OCI-LY1 (cell line): ENCODE measurements at regions not wholly inside any gene's neighbourhood (a gene's known extent, or its start where the extent isn't known, plus 50 kb on each side); places are given as distances from the start of the nearest gene placed in this dataset.

Experiments used
- H2AFZ ChIP-seq: fragments of 200-600 bp; sonication (generic), shearing (Covaris generic); 2 replicates; pipeline ENCODE4 v1.6.0; 2014; ENCODE audit warnings: antibody characterized with exemption, mild to moderate bottlenecking, low read length
- H3F3A ChIP-seq: fragments of 200-600 bp; sonication (generic), shearing (Covaris generic); 2 replicates; pipeline ENCODE4 v1.6.0; 2014; ENCODE audit warnings: mild to moderate bottlenecking, antibody characterized with exemption, low read length, moderate library complexity; ENCODE audit not compliant: insufficient read depth
- H3K27ac ChIP-seq: fragments of 200-600 bp; sonication (generic); 2 replicates; pipeline ENCODE4 v1.5.1; 2014; ENCODE audit warnings: low read length, mixed run types, mild to moderate bottlenecking, low read depth; ENCODE audit not compliant: poor library complexity, severe bottlenecking
- H3K27me3 ChIP-seq: fragments of 200-600 bp; sonication (generic); 2 replicates; pipeline ENCODE4 v1.6.0; 2014; ENCODE audit warnings: antibody characterized with exemption, mild to moderate bottlenecking, low read length, moderate library complexity; ENCODE audit not compliant: insufficient read depth
- H3K36me3 ChIP-seq: fragments of 200-600 bp; sonication (generic); 2 replicates; pipeline ENCODE4 v1.6.1; 2014; ENCODE audit warnings: mild to moderate bottlenecking, antibody characterized with exemption, low read length, moderate library complexity, mixed read lengths; ENCODE audit not compliant: insufficient read depth
- H3K4me1 ChIP-seq: fragments of 200-600 bp; sonication (generic); 2 replicates; pipeline ENCODE4 v1.5.1; 2014; ENCODE audit warnings: mild to moderate bottlenecking, low read length, moderate library complexity; ENCODE audit not compliant: insufficient read depth, severe bottlenecking
- H3K4me2 ChIP-seq: fragments of 200-600 bp; sonication (generic), shearing (Covaris generic); 2 replicates; pipeline ENCODE4 v1.6.1; 2014; ENCODE audit warnings: low read length
- H3K4me3 ChIP-seq: fragments of 200-600 bp; sonication (generic); 2 replicates; pipeline ENCODE4 v1.5.1; 2014; ENCODE audit warnings: low read length, low read depth, mild to moderate bottlenecking, mixed read lengths; ENCODE audit not compliant: poor library complexity, severe bottlenecking
- H3K79me2 ChIP-seq: fragments of 200-600 bp; shearing (Covaris generic); 2 replicates; pipeline ENCODE4 v1.6.1; 2016; ENCODE audit warnings: mixed run types, low read length, mixed read lengths; ENCODE audit not compliant: insufficient read depth
- H3K9ac ChIP-seq: fragments of 200-600 bp; sonication (generic), shearing (Covaris generic); 2 replicates; pipeline ENCODE4 v1.6.1; 2014; ENCODE audit warnings: mild to moderate bottlenecking, low read length, mixed read lengths
- H3K9me2 ChIP-seq: fragments of 200-600 bp; sonication (generic), shearing (Covaris generic); 2 replicates; pipeline ENCODE4 v1.6.1; 2014; ENCODE audit warnings: low read depth, mild to moderate bottlenecking, low read length, mixed read lengths
- H3K9me3 ChIP-seq: fragments of 200-600 bp; shearing (Covaris generic); 2 replicates; pipeline ENCODE4 v1.6.1; 2014; ENCODE audit warnings: low read length, mixed read lengths
- H4K20me1 ChIP-seq: fragments of 200-600 bp; sonication (generic), shearing (Covaris generic); 2 replicates; pipeline ENCODE4 v1.6.0; 2016; ENCODE audit warnings: mild to moderate bottlenecking, low read length; ENCODE audit not compliant: insufficient read depth
- EZH2 ChIP-seq: fragments of 200-600 bp; sonication (generic), shearing (Covaris generic); IDR thresholded peaks from 2 replicates; pipeline ENCODE4 v1.8.0; 2017; ENCODE audit warnings: borderline replicate concordance, mixed run types, mild to moderate bottlenecking, antibody characterized with exemption, low read length, moderate library complexity, mixed read lengths
- TF ChIP-seq, protein P1 (sequence below): fragments of 200-600 bp; sonication (generic), shearing (Covaris generic); IDR thresholded peaks from 2 replicates; pipeline ENCODE4 v1.5.1; 2017; ENCODE audit warnings: mild to moderate bottlenecking, antibody characterized with exemption, low read length, moderate library complexity, mixed read lengths

DNA sequence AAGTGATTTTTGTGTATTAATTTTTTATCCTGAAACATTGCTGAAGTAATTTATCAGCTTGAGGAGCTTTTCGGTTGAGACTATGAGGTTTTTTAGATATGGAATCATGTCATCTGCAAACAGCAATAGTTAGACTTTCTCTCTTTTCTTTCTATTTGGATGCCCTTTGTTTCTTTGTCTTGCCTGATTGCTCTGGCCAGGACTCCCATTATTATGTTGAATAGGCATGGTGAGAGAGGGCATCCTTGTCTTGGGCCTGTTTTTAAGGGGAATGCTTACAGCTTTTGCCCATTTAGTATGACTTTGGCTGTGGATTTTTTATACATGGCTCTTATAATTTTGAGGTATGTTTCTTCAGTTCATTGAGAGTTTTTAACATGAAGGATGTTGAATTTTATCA is 207.6 kb upstream of the DEFB112 start:
- no peak for TF ChIP-seq EZH2
- TF ChIP-seq, protein P1, sequence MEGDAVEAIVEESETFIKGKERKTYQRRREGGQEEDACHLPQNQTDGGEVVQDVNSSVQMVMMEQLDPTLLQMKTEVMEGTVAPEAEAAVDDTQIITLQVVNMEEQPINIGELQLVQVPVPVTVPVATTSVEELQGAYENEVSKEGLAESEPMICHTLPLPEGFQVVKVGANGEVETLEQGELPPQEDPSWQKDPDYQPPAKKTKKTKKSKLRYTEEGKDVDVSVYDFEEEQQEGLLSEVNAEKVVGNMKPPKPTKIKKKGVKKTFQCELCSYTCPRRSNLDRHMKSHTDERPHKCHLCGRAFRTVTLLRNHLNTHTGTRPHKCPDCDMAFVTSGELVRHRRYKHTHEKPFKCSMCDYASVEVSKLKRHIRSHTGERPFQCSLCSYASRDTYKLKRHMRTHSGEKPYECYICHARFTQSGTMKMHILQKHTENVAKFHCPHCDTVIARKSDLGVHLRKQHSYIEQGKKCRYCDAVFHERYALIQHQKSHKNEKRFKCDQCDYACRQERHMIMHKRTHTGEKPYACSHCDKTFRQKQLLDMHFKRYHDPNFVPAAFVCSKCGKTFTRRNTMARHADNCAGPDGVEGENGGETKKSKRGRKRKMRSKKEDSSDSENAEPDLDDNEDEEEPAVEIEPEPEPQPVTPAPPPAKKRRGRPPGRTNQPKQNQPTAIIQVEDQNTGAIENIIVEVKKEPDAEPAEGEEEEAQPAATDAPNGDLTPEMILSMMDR, result no peak
- H3K36me3 ChIP-seq, result no peaks in the 10 kb centered on the region
- no peaks in the 10 kb centered on the region for H4K20me1 ChIP-seq
- no peak overlapping the region for H2AFZ ChIP-seq
- H3F3A ChIP-seq, result no peaks in the 10 kb centered on the region
- H3K27me3 ChIP-seq, result no peaks in the 10 kb centered on the region
- no peak overlapping the region for H3K27ac ChIP-seq
- H3K9me2 ChIP-seq, result no peaks in the 10 kb centered on the region
- no peaks in the 10 kb centered on the region for H3K4me1 ChIP-seq
- H3K4me2 ChIP-seq, result no peak overlapping the region
- no peaks in the 10 kb centered on the region for H3K9me3 ChIP-seq
- no peak overlapping the region for H3K4me3 ChIP-seq
- no peak overlapping the region for H3K9ac ChIP-seq
- no peaks in the 10 kb centered on the region for H3K79me2 ChIP-seq

DNA sequence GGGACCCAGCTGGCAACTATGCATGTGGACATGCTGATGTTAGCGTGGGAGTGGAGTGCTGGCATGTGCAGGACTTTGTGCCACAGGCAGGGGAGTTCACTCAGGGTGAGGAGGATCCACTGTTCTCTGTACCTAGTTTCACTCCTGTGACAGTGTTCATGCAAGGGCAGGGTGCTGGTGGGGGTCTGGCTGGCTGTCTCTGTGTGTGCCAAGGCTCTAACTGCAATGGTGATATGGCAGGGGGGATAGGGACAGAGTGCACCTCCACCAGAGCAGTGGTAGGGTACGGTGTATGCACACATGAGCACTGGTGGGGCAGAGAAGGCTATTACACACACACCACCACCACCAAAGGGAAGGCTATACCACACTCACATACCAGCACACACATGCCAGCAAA is 210.2 kb upstream of the DEFB112 start:
- H3K4me1 ChIP-seq, result no peaks in the 10 kb centered on the region
- no peaks in the 10 kb centered on the region for H3K9me3 ChIP-seq
- no peaks in the 10 kb centered on the region for H4K20me1 ChIP-seq
- no peak overlapping the region for H3K9ac ChIP-seq
- H3K79me2 ChIP-seq, result no peaks in the 10 kb centered on the region
- H3K9me2 ChIP-seq, result no peaks in the 10 kb centered on the region
- H3K4me3 ChIP-seq, result no peak overlapping the region
- H3K4me2 ChIP-seq, result no peak overlapping the region
- TF ChIP-seq EZH2, result no peak
- TF ChIP-seq, protein P1, result no peak
- no peak overlapping the region for H3K27ac ChIP-seq
- H3K27me3 ChIP-seq, result no peaks in the 10 kb centered on the region
- H2AFZ ChIP-seq, result no peak overlapping the region
- no peaks in the 10 kb centered on the region for H3K36me3 ChIP-seq
- no peaks in the 10 kb centered on the region for H3F3A ChIP-seq

DNA sequence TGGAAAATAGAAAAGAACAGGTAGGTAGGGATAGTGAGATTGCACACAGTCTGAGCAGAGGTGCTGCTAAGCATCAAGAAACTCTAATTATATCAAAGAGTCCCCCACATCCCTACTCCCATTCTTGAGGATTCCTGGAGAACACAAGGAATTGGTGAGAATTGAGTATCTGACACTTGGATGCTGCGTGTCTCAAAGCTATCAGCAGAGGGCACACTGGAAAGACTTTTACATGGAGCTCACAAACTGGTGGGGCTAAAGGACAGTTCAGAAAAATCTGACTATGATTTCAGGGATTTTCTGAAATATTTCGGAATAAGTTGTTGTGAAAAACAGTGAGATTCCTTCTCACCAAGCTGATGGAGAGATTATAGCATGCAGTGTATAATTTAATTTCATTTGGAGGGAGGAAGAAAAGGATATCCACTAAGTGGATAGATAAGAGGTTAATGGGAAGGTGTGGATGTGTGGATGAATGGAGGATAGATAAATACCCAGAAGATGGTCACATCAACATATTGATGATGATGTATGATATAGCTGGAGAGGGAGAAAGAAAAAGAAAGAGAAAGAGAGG is 215.4 kb upstream of the DEFB112 start:
- Histone ChIP-seq H4K20me1 (no peaks in the 10 kb centered on the region), H3K9me2 (no peaks in the 10 kb centered on the region), H3K79me2 (no peaks in the 10 kb centered on the region), H2AFZ (no peak overlapping the region), H3K9ac (no peak overlapping the region), H3F3A (no peaks in the 10 kb centered on the region), H3K4me2 (no peak overlapping the region), H3K27ac (no peak overlapping the region), H3K4me3 (no peak overlapping the region), H3K9me3 (no peaks in the 10 kb centered on the region), H3K4me1 (no peaks in the 10 kb centered on the region), H3K27me3 (no peaks in the 10 kb centered on the region), H3K36me3 (no peaks in the 10 kb centered on the region)
- TF ChIP-seq, protein P1, result peak; percentile 39
- no peak for TF ChIP-seq EZH2
